Urinary bladder (tissue), 3 donors: ENCODE measurements at regions not wholly inside any gene's neighbourhood (a gene's known extent, or its start where the extent isn't known, plus 50 kb on each side); places are given as distances from the start of the nearest gene placed in this dataset.

ENCODE experiments used
- DNase-seq: peaks from one replicate; pipeline ENCODE4 v3.0.0-alpha.2; 2015; ENCODE audit errors: extremely low spot score
- H3K27ac ChIP-seq: one replicate; pipeline ENCODE4 v1.5.1; 2013; ENCODE audit warnings: low read depth, mild to moderate bottlenecking, moderate library complexity
- H3K36me3 ChIP-seq: one replicate; pipeline ENCODE4 v1.6.1; 2013; ENCODE audit warnings: mild to moderate bottlenecking, moderate library complexity; ENCODE audit not compliant: insufficient read depth
- H3K4me1 ChIP-seq: one replicate; pipeline ENCODE4 v1.6.1; 2013; ENCODE audit warnings: mild to moderate bottlenecking, moderate library complexity; ENCODE audit not compliant: insufficient read depth
- H3K4me3 ChIP-seq: one replicate; pipeline ENCODE4 v1.5.1; 2013; ENCODE audit warnings: low read depth, low read length
- WGBS: extraction: QIAGEN DNeasy Blood & Tissue Kit; methylation state at CpG from one replicate; pipeline ENCODE4 v1.1.7; 2013; 5-methylcytosine and 5-hydroxymethylcytosine counted together
- donor health status: healthy with polysubstance abuse.
- donor health status: healthy.

GRCh38 chr13:107252428-107252827, 684.5 kb upstream of the ARGLU1 start:
- Histone ChIP-seq H3K4me1 (no peaks in the 10 kb centered on the region), H3K27ac (no peak overlapping the region), H3K36me3 (no peaks in the 10 kb centered on the region), H3K4me3 (no peak overlapping the region)
- WGBS = 63% methylated on average over 2 of the region's 2 CpGs
- no peak for DNase-seq

GRCh38 chr13:107252021-107252420, 684.1 kb upstream of the ARGLU1 start:
- WGBS = 72% methylated on average over 6 of the region's 6 CpGs
- no peaks in the 10 kb centered on the region for H3K36me3 ChIP-seq
- no peak overlapping the region for H3K27ac ChIP-seq
- no peak for DNase-seq
- no peaks in the 10 kb centered on the region for H3K4me1 ChIP-seq
- no peak overlapping the region for H3K4me3 ChIP-seq

GRCh38 chr13:107251341-107251740, 683.4 kb upstream of the ARGLU1 start:
- WGBS = 50% methylated on average over 4 of the region's 4 CpGs
- no peak for DNase-seq
- Histone ChIP-seq H3K4me1 (no peaks in the 10 kb centered on the region), H3K27ac (no peak overlapping the region), H3K4me3 (no peak overlapping the region), H3K36me3 (no peaks in the 10 kb centered on the region)

DNA sequence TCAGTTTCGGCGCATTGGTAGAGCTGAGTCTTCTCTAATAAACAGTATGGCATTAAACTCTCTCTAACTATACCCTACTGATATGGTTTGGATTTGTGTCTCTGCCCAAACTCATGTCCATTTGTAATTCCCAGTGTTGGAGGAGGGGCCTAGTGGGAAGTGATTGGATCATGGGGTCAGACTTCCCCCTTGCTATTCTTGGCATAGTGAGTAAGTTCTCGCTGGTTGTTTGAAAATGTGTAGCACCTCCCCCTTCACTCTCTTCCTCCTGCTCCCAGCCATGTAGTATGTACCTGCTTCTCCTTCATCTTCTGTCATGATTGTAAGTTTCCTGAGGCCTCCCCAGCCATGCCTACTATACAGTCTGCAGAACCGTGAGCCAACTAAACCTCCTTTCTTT, 682.7 kb upstream of the ARGLU1 start:
- H3K27ac ChIP-seq = no peak overlapping the region
- DNase-seq = no peak

DNA sequence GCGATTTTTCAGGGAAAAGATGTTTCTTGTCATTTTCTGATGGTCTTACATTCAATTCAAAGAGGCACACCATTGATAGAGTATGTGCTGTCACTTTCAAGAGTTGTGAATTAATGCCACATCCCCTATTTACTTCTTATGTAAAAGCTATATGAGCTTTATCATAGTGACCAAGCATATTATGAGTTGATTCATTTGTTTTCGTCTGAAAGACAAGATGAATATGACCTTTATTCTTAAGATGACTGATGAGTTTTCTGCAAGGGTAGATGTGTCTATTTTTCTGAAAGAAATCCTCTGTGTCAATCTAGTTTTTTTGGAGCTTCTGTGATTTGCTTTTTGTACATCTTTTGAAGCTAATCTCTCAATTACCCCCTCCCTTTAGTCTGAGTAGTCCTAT, 676.3 kb upstream of the ARGLU1 start:
- no peaks in the 10 kb centered on the region for H3K4me1 ChIP-seq
- H3K27ac ChIP-seq = no peak overlapping the region
- no peak for DNase-seq
- H3K4me3 ChIP-seq = no peak overlapping the region
- H3K36me3 ChIP-seq = no peaks in the 10 kb centered on the region
- 79% methylated on average over 2 of the region's 2 CpGs for WGBS

More for the DNA sequence above, 682.7 kb upstream of the ARGLU1 start:
- Histone ChIP-seq H3K4me1 (no peaks in the 10 kb centered on the region), H3K4me3 (no peak overlapping the region), H3K36me3 (no peaks in the 10 kb centered on the region)
- WGBS = 71% methylated on average over 4 of the region's 4 CpGs

DNA sequence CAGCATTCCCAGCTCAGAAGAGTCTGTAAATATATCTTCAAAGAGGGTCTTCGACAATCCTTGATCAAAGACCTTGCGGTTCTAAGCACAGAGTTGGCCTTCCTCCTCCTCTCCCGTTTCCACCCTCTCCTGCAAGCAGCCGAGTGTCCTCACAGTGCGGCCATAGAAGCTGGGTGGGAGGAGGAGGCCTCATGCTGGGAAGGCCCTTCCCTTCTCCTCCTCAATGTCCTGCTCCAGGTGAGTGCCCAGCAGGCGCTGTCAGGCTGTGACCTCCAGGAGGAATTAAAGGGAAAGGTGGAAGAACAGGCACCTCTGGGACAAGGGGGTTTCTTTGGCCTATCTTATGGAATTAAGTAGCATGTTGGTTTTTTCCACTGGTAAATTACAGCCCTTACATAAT, 674.2 kb upstream of the ARGLU1 start:
- WGBS = 72% methylated on average over 6 of the region's 6 CpGs
- no peaks in the 10 kb centered on the region for H3K4me1 ChIP-seq
- no peak for DNase-seq
- H3K4me3 ChIP-seq = no peak overlapping the region
- no peak overlapping the region for H3K27ac ChIP-seq
- no peaks in the 10 kb centered on the region for H3K36me3 ChIP-seq

- no peaks in the 10 kb centered on the region for H3K36me3 ChIP-seq
Observed at GRCh38 chr13:107241381-107241780, 673.4 kb upstream of the ARGLU1 start.

DNA sequence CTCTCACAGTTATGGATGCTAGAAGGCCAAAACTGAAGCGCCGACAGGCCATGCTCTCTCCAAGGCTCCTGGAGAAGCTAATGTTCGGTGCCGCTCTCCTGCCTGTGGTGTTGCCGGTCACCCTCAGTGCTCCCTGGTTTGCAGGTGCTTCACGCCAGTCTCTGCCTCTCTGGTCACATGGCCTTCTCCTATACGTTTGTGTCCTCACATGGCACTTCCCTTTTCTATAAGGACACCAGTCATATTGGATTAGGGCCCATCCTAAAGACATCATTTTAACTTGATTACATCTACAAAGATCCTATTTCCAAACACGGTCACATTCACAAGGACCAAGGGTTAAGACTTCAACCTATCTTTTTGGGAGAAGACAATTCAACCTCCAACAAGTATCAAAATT, 671.3 kb upstream of the ARGLU1 start:
- no peak for DNase-seq
- Histone ChIP-seq H3K27ac (no peak overlapping the region), H3K36me3 (no peaks in the 10 kb centered on the region), H3K4me1 (no peaks in the 10 kb centered on the region), H3K4me3 (no peak overlapping the region)
- 90% methylated on average over 8 of the region's 8 CpGs for WGBS

More at GRCh38 chr13:107241381-107241780, 673.4 kb upstream of the ARGLU1 start:
- H3K4me1 ChIP-seq = no peaks in the 10 kb centered on the region
- no peak for DNase-seq
- no peak overlapping the region for H3K4me3 ChIP-seq
- H3K27ac ChIP-seq = no peak overlapping the region
- 78% methylated on average over 7 of the region's 7 CpGs for WGBS

GRCh38 chr13:107238262-107238981, 670.5 kb upstream of the ARGLU1 start:
- 78% methylated on average over 6 of the region's 6 CpGs for WGBS
- H3K36me3 ChIP-seq = no peaks in the 10 kb centered on the region
- peak; percentile 17 for DNase-seq

DNA sequence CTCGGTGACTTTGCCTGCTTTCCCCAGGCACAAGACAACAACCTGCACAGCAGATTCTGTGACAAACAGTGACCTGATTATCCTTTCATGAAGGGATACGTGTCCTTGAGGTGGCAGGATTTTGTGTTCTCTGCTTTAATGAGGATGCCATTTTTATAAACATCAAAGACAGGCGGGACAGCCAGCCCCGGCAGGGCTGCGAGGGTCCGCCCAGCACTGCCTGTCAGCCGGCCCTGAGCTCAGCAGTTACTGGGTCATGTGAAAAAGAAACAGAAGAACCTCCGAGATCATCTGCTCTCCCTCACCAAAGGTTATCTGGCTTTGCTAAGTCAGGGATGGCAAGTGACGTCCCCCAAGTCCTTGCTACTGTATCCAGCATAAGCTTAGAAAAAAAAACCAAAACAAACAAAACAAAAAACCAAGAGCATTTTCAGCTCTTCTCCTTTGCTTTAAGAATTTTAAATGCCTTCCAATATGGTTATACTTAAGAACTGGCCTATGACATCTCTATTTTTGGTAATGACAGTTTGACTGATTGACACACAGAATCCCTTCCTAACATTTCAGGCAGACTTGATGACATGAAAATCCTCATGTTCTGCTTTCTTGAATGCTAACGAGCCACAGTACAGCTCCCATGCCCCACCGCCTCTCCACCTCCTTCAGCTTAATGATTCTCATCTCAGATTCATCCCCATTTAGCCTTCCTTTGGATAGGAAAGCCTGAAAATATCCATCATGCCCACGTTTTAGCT, 666.6 kb upstream of the ARGLU1 start:
- Histone ChIP-seq H3K4me3 (no peak overlapping the region), H3K36me3 (no peaks in the 10 kb centered on the region), H3K27ac (no peak overlapping the region), H3K4me1 (peaks cover 2% of the 10 kb centered on the region)
- no peak for DNase-seq
- WGBS = 46% methylated on average over 12 of the region's 12 CpGs

More at GRCh38 chr13:107238262-107238981, 670.5 kb upstream of the ARGLU1 start:
- H3K4me1 ChIP-seq = peaks cover 2% of the 10 kb centered on the region
- H3K27ac ChIP-seq = no peak overlapping the region
- H3K4me3 ChIP-seq = no peak overlapping the region

GRCh38 chr13:107233541-107233940, 665.6 kb upstream of the ARGLU1 start:
- WGBS = 74% methylated on average over 2 of the region's 2 CpGs
- no peak overlapping the region for H3K4me3 ChIP-seq
- no peak for DNase-seq
- H3K27ac ChIP-seq = no peak overlapping the region
- peaks cover 2% of the 10 kb centered on the region for H3K4me1 ChIP-seq
- H3K36me3 ChIP-seq = no peaks in the 10 kb centered on the region

- Histone ChIP-seq H3K4me3 (no peak overlapping the region), H3K4me1 (peaks cover 2% of the 10 kb centered on the region), H3K27ac (no peak overlapping the region), H3K36me3 (no peaks in the 10 kb centered on the region)
- 79% methylated on average over 7 of the region's 7 CpGs for WGBS
- DNase-seq = no peak
Observed at GRCh38 chr13:107231944-107232343, 664.0 kb upstream of the ARGLU1 start.

GRCh38 chr13:107223867-107224266, 655.9 kb upstream of the ARGLU1 start:
- Histone ChIP-seq H3K4me3 (no peak overlapping the region), H3K4me1 (no peaks in the 10 kb centered on the region), H3K27ac (no peak overlapping the region), H3K36me3 (no peaks in the 10 kb centered on the region)
- no peak for DNase-seq

DNA sequence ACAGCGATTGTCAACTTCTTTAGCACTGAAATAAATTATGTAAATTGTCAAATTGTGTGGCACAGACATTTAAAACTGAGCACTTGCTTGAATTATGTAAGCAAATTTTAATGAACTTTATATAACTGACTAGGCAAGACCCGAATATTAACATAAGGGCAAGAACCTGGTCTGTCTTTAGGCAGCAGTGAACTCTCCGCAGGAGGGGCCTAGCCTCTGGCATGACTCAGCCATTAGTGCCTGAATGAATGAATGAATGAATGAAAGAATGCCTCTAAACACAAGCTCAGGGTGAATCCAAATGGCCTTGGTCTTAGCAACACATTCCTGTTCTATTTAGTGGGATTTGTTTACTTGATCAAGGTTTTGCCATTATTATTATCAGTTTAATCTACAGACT, 654.7 kb upstream of the ARGLU1 start:
- Histone ChIP-seq H3K4me3 (no peak overlapping the region), H3K27ac (no peak overlapping the region), H3K36me3 (no peaks in the 10 kb centered on the region), H3K4me1 (no peaks in the 10 kb centered on the region)
- no peak for DNase-seq
- 90% methylated on average over 3 of the region's 3 CpGs for WGBS
